Loucy (cell line): ENCODE measurements at regions not wholly inside any gene's neighbourhood (a gene's known extent, or its start where the extent isn't known, plus 50 kb on each side); places are given as distances from the start of the nearest gene placed in this dataset.

Source experiments
- H2AFZ ChIP-seq: fragments of 200-600 bp; sonication (generic); 2 replicates; pipeline ENCODE4 v1.6.0; 2016; ENCODE audit warnings: antibody characterized with exemption, mild to moderate bottlenecking, low read length, moderate library complexity
- H3F3A ChIP-seq: fragments of 200-600 bp; 2 replicates; pipeline ENCODE4 v1.6.0; 2016; ENCODE audit warnings: antibody characterized with exemption, low read depth, mild to moderate bottlenecking
- H3K27me3 ChIP-seq: fragments of 200-600 bp; sonication (generic); 2 replicates; pipeline ENCODE4 v1.6.1; 2014; ENCODE audit warnings: low read length, mild to moderate bottlenecking; ENCODE audit not compliant: insufficient read depth, poor library complexity, severe bottlenecking
- H3K36me3 ChIP-seq: fragments of 200-600 bp; sonication (generic); 2 replicates; pipeline ENCODE4 v1.6.1; 2016; ENCODE audit warnings: low read length; ENCODE audit not compliant: insufficient read depth
- H3K4me1 ChIP-seq: fragments of 200-600 bp; sonication (generic); 2 replicates; pipeline ENCODE4 v1.5.1; 2014; ENCODE audit warnings: low read length, mild to moderate bottlenecking; ENCODE audit not compliant: insufficient read depth, poor library complexity, severe bottlenecking
- H3K4me2 ChIP-seq: fragments of 200-600 bp; sonication (generic); 2 replicates; pipeline ENCODE4 v1.6.0; 2014; ENCODE audit warnings: antibody characterized with exemption, low read length, low read depth, mild to moderate bottlenecking; ENCODE audit not compliant: poor library complexity, severe bottlenecking
- H3K4me3 ChIP-seq: fragments of 200-600 bp; sonication (generic); 2 replicates; pipeline ENCODE4 v1.5.1; 2014; ENCODE audit warnings: low read length, mild to moderate bottlenecking, mixed read lengths; ENCODE audit not compliant: poor library complexity, severe bottlenecking
- H3K79me2 ChIP-seq: fragments of 200-600 bp; sonication (generic); 2 replicates; pipeline ENCODE4 v1.6.1; 2014; ENCODE audit warnings: low read length; ENCODE audit not compliant: insufficient read depth
- H3K9ac ChIP-seq: fragments of 200-600 bp; sonication (generic); 2 replicates; pipeline ENCODE4 v1.6.0; 2014; ENCODE audit warnings: mild to moderate bottlenecking, low read depth, low read length, moderate library complexity; ENCODE audit not compliant: poor library complexity, severe bottlenecking
- H3K9me2 ChIP-seq: fragments of 200-600 bp; sonication (generic); replicated peaks from 2 replicates; pipeline ENCODE4 v1.6.1; 2016; ENCODE audit warnings: low read depth, low read length, mixed read lengths
- H3K9me3 ChIP-seq: fragments of 200-600 bp; sonication (generic); 2 replicates; pipeline ENCODE4 v1.6.1; 2014; ENCODE audit warnings: mild to moderate bottlenecking, antibody characterized with exemption, low read length, low read depth; ENCODE audit not compliant: insufficient read depth
- H4K20me1 ChIP-seq: fragments of 200-600 bp; sonication (generic); 2 replicates; pipeline ENCODE4 v1.6.0; 2014; ENCODE audit warnings: antibody characterized with exemption, low read length, mild to moderate bottlenecking; ENCODE audit not compliant: insufficient read depth, poor library complexity, severe bottlenecking
- EZH2phosphoT487 ChIP-seq: fragments of 200-600 bp; IDR thresholded peaks from 2 replicates; pipeline ENCODE4 v1.6.1; 2018; ENCODE audit warnings: antibody characterized with exemption, mild to moderate bottlenecking, moderate library complexity, borderline replicate concordance
- TF ChIP-seq, protein P1 (sequence below): fragments of 200-600 bp; sonication (generic); conservative IDR thresholded peaks from 2 replicates; pipeline ENCODE4 v1.5.1; 2014; ENCODE audit warnings: mild to moderate bottlenecking, antibody characterized with exemption, low read length

DNA sequence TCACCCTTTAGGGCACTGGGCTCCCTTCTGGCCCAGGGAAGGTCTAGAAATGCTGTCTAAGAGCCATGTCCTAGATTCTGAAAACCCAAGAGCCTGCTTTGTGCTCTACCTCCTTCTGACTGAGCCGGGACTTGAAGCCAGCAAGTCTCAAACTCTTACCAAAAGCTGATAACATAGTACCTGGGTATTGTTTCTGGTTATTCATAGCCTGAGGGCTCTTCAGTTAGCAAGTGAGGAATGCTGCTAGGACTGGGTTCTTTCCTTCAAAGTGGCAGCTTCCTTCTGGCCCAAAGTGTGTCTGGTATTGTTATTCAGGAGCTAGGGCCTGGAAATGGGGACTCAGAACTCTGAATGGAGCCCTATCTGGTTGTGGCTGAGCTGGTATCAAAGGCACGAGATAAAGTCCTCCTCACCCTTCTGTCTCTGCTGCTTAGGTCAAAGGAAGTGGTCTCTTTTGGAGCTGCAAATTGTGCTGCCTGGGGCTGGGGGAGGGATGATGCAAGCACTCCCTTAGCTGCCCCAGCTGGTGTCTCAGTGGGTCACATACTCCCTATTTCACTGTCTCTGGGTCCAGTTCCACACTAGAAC lies 696.0 kb upstream of the CCDC179 start:
- TF ChIP-seq, protein P1, sequence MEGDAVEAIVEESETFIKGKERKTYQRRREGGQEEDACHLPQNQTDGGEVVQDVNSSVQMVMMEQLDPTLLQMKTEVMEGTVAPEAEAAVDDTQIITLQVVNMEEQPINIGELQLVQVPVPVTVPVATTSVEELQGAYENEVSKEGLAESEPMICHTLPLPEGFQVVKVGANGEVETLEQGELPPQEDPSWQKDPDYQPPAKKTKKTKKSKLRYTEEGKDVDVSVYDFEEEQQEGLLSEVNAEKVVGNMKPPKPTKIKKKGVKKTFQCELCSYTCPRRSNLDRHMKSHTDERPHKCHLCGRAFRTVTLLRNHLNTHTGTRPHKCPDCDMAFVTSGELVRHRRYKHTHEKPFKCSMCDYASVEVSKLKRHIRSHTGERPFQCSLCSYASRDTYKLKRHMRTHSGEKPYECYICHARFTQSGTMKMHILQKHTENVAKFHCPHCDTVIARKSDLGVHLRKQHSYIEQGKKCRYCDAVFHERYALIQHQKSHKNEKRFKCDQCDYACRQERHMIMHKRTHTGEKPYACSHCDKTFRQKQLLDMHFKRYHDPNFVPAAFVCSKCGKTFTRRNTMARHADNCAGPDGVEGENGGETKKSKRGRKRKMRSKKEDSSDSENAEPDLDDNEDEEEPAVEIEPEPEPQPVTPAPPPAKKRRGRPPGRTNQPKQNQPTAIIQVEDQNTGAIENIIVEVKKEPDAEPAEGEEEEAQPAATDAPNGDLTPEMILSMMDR, result no peak
- TF ChIP-seq EZH2phosphoT487, result no peak
- no peaks in the 10 kb centered on the region for H3K9me2 ChIP-seq
- no peaks in the 10 kb centered on the region for H3K27me3 ChIP-seq
- H4K20me1 ChIP-seq, result no peaks in the 10 kb centered on the region
- peak overlapping the region; percentile 8 for H3K9ac ChIP-seq
- peaks cover 12% of the 10 kb centered on the region for H3K4me1 ChIP-seq
- H3K36me3 ChIP-seq, result no peaks in the 10 kb centered on the region
- H3K4me3 ChIP-seq, result no peak overlapping the region
- no peaks in the 10 kb centered on the region for H3K79me2 ChIP-seq
- no peaks in the 10 kb centered on the region for H3K9me3 ChIP-seq
- peak overlapping the region; percentile 10 for H3K4me2 ChIP-seq
- H2AFZ ChIP-seq, result peak overlapping the region; percentile 68
- no peaks in the 10 kb centered on the region for H3F3A ChIP-seq

DNA sequence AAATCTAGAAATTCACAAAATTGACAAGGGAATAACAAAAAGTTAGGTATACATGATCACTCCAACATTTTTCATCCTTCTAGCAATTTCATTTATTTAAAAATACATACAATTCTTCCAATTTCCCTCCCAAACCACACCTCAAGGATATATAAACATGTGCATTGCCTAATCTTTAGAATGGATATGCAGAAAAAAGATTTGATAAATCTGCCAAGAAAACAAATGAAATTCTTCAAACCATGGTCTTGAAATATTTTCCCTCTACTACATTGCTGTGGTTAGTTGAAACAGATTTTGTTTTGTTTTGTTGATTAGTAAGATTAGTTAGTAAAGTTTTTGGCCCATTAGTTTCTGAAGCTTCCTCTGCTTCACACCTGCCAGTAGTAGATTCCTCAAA lies 703.3 kb upstream of the CCDC179 start:
- H2AFZ ChIP-seq, result no peak overlapping the region
- no peaks in the 10 kb centered on the region for H3K79me2 ChIP-seq
- no peaks in the 10 kb centered on the region for H3K9me2 ChIP-seq
- TF ChIP-seq EZH2phosphoT487, result no peak
- TF ChIP-seq, protein P1, result no peak
- no peaks in the 10 kb centered on the region for H3K9me3 ChIP-seq
- no peak overlapping the region for H3K9ac ChIP-seq
- peaks cover 19% of the 10 kb centered on the region for H3K4me1 ChIP-seq
- H3F3A ChIP-seq, result peaks cover 3% of the 10 kb centered on the region
- no peaks in the 10 kb centered on the region for H3K27me3 ChIP-seq
- no peak overlapping the region for H3K4me3 ChIP-seq
- H4K20me1 ChIP-seq, result no peaks in the 10 kb centered on the region
- H3K36me3 ChIP-seq, result no peaks in the 10 kb centered on the region
- H3K4me2 ChIP-seq, result no peak overlapping the region

DNA sequence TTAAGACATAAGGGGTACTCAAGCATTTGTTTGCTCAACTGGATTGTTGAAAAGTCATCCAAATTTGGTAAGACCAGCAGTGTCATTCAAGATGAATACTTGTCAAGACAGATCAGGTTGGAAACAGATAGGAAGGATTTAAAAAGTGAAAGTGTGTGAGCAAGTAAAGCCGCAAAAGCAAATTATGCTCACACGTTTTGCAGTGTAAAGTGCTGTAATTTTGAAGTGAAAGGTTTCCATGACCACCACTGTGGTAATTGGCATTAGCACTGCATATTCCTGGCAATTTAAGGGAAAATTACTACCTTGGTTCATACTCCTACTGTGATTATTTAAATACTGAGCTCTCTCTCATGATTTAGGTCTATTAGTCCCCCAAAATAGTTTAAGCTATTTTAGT lies 704.1 kb upstream of the CCDC179 start:
- Histone ChIP-seq H3K79me2 (no peaks in the 10 kb centered on the region), H3F3A (peaks cover 11% of the 10 kb centered on the region), H3K27me3 (no peaks in the 10 kb centered on the region), H2AFZ (peak overlapping the region; percentile 58; the same call in 1 of the 2 replicates), H4K20me1 (no peaks in the 10 kb centered on the region), H3K9me2 (no peaks in the 10 kb centered on the region), H3K4me3 (no peak overlapping the region), H3K4me2 (peak overlapping the region; percentile 33), H3K9me3 (no peaks in the 10 kb centered on the region), H3K9ac (no peak overlapping the region), H3K4me1 (peaks cover 27% of the 10 kb centered on the region), H3K36me3 (no peaks in the 10 kb centered on the region)
- no peak for TF ChIP-seq EZH2phosphoT487
- TF ChIP-seq, protein P1, result no peak
